ENCODE measurements at regions not wholly inside any gene's neighbourhood (a gene's known extent, or its start where the extent isn't known, plus 50 kb on each side); places are given as distances from the start of the nearest gene placed in this dataset.

DNA sequence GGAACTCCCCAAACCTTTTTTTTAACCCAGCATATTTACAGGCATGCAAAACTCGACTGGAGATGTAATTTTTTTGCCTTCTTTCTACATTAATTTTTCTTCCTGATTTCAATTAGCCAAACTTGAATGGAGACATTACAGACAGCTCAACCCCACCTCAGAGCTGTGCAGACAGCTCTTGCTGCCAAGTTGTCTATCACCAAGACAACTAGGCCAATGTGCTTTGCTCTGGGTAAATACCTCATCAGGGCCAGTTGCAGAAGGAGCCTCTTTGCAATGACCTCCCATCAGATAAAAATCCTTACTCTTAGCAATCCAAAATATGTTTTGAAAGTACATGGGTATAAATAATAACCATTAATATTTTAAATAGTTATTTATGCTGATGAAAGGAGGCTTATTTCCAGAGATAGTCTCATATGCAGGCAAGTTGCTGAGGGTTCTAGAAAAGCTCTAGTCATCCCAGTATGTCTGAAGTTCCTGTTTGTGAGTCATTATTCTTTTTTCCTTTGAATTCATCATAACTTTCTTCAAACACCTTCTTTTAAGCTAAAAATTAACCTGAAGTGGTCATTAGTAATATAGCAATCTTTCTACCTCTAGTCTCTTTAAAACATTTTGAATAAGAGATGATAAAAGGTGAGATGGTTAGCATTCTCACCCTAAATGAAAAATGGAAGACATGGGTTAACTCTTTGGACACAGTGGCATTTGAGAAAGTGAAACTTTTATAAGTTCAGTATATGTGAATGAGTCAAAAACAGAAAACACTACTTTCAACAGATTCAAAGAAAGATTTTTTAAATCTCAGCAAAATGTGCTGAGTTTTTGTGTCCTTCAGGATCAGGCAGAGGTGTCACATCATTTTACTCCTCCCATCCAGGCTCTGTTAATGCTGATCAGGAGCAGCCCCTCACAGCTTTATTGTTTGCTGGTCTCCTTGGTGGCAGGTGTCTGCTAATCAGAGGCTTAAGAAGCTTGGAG lies 475.5 kb upstream of the FGF16 start:
- TF ChIP-seq, protein P1, sequence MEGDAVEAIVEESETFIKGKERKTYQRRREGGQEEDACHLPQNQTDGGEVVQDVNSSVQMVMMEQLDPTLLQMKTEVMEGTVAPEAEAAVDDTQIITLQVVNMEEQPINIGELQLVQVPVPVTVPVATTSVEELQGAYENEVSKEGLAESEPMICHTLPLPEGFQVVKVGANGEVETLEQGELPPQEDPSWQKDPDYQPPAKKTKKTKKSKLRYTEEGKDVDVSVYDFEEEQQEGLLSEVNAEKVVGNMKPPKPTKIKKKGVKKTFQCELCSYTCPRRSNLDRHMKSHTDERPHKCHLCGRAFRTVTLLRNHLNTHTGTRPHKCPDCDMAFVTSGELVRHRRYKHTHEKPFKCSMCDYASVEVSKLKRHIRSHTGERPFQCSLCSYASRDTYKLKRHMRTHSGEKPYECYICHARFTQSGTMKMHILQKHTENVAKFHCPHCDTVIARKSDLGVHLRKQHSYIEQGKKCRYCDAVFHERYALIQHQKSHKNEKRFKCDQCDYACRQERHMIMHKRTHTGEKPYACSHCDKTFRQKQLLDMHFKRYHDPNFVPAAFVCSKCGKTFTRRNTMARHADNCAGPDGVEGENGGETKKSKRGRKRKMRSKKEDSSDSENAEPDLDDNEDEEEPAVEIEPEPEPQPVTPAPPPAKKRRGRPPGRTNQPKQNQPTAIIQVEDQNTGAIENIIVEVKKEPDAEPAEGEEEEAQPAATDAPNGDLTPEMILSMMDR (IDR thresholded peaks at IDR 0.05) = no peak
- no peak for TF ChIP-seq POLR2A (IDR thresholded peaks at IDR 0.05)

All from testis (tissue), 2 donors.